PC-9 (cell line): ENCODE measurements at regions not wholly inside any gene's neighbourhood (a gene's known extent, or its start where the extent isn't known, plus 50 kb on each side); places are given as distances from the start of the nearest gene placed in this dataset.
A peak's percentile ranks its signal among the peaks of the same experiment; 100 is the strongest.

ENCODE experiments used
- BruUV-seq: library from RNA; stranded (reverse); fragments of 400-500 nt; replicated peaks from 2 replicates; lab custom pipeline; 2021; lab: Mats Ljungman, UMichigan
- CTCF ChIA-PET: fragments of 300-600 bp; sonication (Branson Sonifier 250); formaldehyde crosslinking; loops from one replicate; lab custom pipeline; 2022; ENCODE audit warnings: antibody characterized with exemption; lab: Charles Lee
- POLR2A ChIA-PET: fragments of 300-600 bp; sonication (Branson Sonifier 250); formaldehyde crosslinking; loops from one replicate; lab custom pipeline; 2022; ENCODE audit warnings: antibody characterized with exemption; ENCODE audit not compliant: unreplicated experiment; lab: Charles Lee
- DNase-seq, 2 experiments: peaks; one replicate each; pipeline versions ENCODE4 v3.0.0 to v3.0.0-alpha.2; 2015 to 2022; ENCODE audit warnings: mixed read lengths in 1 of 2
- H2AFZ ChIP-seq: fragments of 200-600 bp; sonication (generic); 2 replicates; pipeline ENCODE4 v1.8.1; 2017; ENCODE audit warnings: antibody characterized with exemption
- H3F3A ChIP-seq: fragments of 200-600 bp; sonication (generic); 2 replicates; pipeline ENCODE4 v1.8.1; 2017; ENCODE audit warnings: antibody characterized with exemption, mild to moderate bottlenecking, low read depth; ENCODE audit not compliant: insufficient read depth
- H3K27ac ChIP-seq: fragments of 200-600 bp; sonication (generic); 2 replicates; pipeline ENCODE4 v1.6.1; 2016; ENCODE audit warnings: mixed run types
- H3K27me3 ChIP-seq: fragments of 200-600 bp; sonication (generic); 2 replicates; pipeline ENCODE4 v1.6.1; 2016; ENCODE audit warnings: low read depth, mixed run types; ENCODE audit not compliant: insufficient read depth
- H3K36me3 ChIP-seq: fragments of 200-600 bp; sonication (generic); 2 replicates; pipeline ENCODE4 v1.6.1; 2016; ENCODE audit warnings: low read depth, mixed run types
- H3K4me1 ChIP-seq: fragments of 200-600 bp; sonication (generic); replicated peaks from 2 replicates; pipeline ENCODE4 v1.6.1; 2016; ENCODE audit warnings: mixed run types; ENCODE audit not compliant: insufficient read depth
- H3K4me2 ChIP-seq: fragments of 200-600 bp; sonication (generic); 2 replicates; pipeline ENCODE4 v1.6.1; 2017; ENCODE audit warnings: mixed run types
- H3K4me3 ChIP-seq: fragments of 200-600 bp; sonication (generic); 2 replicates; pipeline ENCODE4 v1.6.1; 2016; ENCODE audit warnings: mixed run types
- H3K79me2 ChIP-seq: fragments of 200-600 bp; sonication (generic); 2 replicates; pipeline ENCODE4 v1.6.1; 2017; ENCODE audit warnings: low read depth, mixed run types
- H3K9me2 ChIP-seq: fragments of 200-600 bp; sonication (generic); 2 replicates; pipeline ENCODE4 v1.8.1; 2017; ENCODE audit warnings: mild to moderate bottlenecking; ENCODE audit not compliant: insufficient read depth
- H3K9me3 ChIP-seq: fragments of 200-600 bp; sonication (generic); 2 replicates; pipeline ENCODE4 v1.8.1; 2016; ENCODE audit warnings: low read depth; ENCODE audit not compliant: insufficient read depth
- H4K20me1 ChIP-seq: fragments of 200-600 bp; sonication (generic); 2 replicates; pipeline ENCODE4 v1.8.1; 2017; ENCODE audit not compliant: insufficient read depth
- CTCF ChIP-seq: fragments of 200-600 bp; sonication (generic); conservative IDR thresholded peaks from 2 replicates; pipeline ENCODE4 v1.6.1; 2017; ENCODE audit warnings: mixed run types, antibody characterized with exemption, mild to moderate bottlenecking, moderate library complexity
- EZH2 ChIP-seq: fragments of 200-600 bp; sonication (generic); IDR thresholded peaks from 2 replicates; pipeline ENCODE4 v1.8.0; 2017; ENCODE audit warnings: antibody characterized with exemption, low read depth
- intact Hi-C: fragments of 100-400 bp; cut with micrococcal nuclease; formaldehyde crosslinking; loops from one replicate; pipeline ENCODE4 v1.10.0; 2022; ENCODE audit not compliant: unreplicated experiment

GRCh38 chr5:24906689-24907088, 261.9 kb upstream of the CDH10 start:
- ChIA-PET CTCF (no interaction called here), POLR2A (no interaction called here)
- Histone ChIP-seq H3K9me2 (no peaks in the 10 kb centered on the region), H2AFZ (no peak overlapping the region), H3K27ac (no peak overlapping the region), H3K9me3 (no peaks in the 10 kb centered on the region), H3F3A (no peaks in the 10 kb centered on the region), H3K4me2 (no peak overlapping the region), H3K36me3 (no peaks in the 10 kb centered on the region), H3K79me2 (no peaks in the 10 kb centered on the region), H4K20me1 (no peaks in the 10 kb centered on the region), H3K27me3 (no peaks in the 10 kb centered on the region), H3K4me1 (no peaks in the 10 kb centered on the region; the same call in 1 of the 2 replicates), H3K4me3 (no peak overlapping the region)
- DNase-seq: no peak
- intact Hi-C loops: no loop called here
- TF ChIP-seq EZH2 (no peak), CTCF (no peak)
- no TSS peak for BruUV-seq

- CTCF ChIA-PET: no interaction called here
- BruUV-seq: no TSS peak
- Histone ChIP-seq H3K79me2 (no peaks in the 10 kb centered on the region), H3K36me3 (no peaks in the 10 kb centered on the region), H2AFZ (no peak overlapping the region), H4K20me1 (no peaks in the 10 kb centered on the region), H3K9me3 (no peaks in the 10 kb centered on the region), H3K4me1 (no peaks in the 10 kb centered on the region; the same call in 1 of the 2 replicates), H3F3A (no peaks in the 10 kb centered on the region), H3K4me3 (no peak overlapping the region), H3K4me2 (no peak overlapping the region), H3K27me3 (no peaks in the 10 kb centered on the region), H3K9me2 (no peaks in the 10 kb centered on the region), H3K27ac (no peak overlapping the region)
- intact Hi-C loops: loop anchor here (1.0 kb wide), 1 partner anchor 116 kb away; no protein-coding TSS in a partner anchor
- TF ChIP-seq CTCF (no peak), EZH2 (no peak)
- peak; percentile 67 to 80 for DNase-seq
- POLR2A ChIA-PET: interaction anchor here (0.6 to 0.7 kb wide), 2 partner anchors 121 to 253 kb away, joined by 5 to 9 read pairs; no protein-coding TSS in a partner anchor
Measured at GRCh38 chr5:24904981-24905517, 260.3 kb upstream of the CDH10 start.

GRCh38 chr5:24899180-24899579, 254.4 kb upstream of the CDH10 start:
- H3K9me3 ChIP-seq: no peaks in the 10 kb centered on the region
- H3K27ac ChIP-seq: no peak overlapping the region
- H3K4me1 ChIP-seq: no peaks in the 10 kb centered on the region
- no peak for DNase-seq
- no peaks in the 10 kb centered on the region for H4K20me1 ChIP-seq
- no peaks in the 10 kb centered on the region for H3K9me2 ChIP-seq
- intact Hi-C loops: no loop called here
- no peaks in the 10 kb centered on the region for H3K27me3 ChIP-seq
- CTCF ChIA-PET: no interaction called here
- no peak overlapping the region for H2AFZ ChIP-seq
- TF ChIP-seq CTCF (no peak), EZH2 (no peak)
- BruUV-seq: no TSS peak
- H3K4me3 ChIP-seq: no peak overlapping the region
- H3K36me3 ChIP-seq: no peaks in the 10 kb centered on the region
- POLR2A ChIA-PET: no interaction called here
- no peak overlapping the region for H3K4me2 ChIP-seq
- H3F3A ChIP-seq: no peaks in the 10 kb centered on the region
- no peaks in the 10 kb centered on the region for H3K79me2 ChIP-seq
